ENCODE measurements at regions not wholly inside any gene's neighbourhood (a gene's known extent, or its start where the extent isn't known, plus 50 kb on each side); places are given as distances from the start of the nearest gene placed in this dataset.
A peak's percentile ranks its signal among the peaks of the same experiment; 100 is the strongest.
"Not testable (repeated sequence)": the region's sequence is repeated elsewhere in the genome, so short reads cannot be mapped to it uniquely, and the experiment has no call there.

DNA sequence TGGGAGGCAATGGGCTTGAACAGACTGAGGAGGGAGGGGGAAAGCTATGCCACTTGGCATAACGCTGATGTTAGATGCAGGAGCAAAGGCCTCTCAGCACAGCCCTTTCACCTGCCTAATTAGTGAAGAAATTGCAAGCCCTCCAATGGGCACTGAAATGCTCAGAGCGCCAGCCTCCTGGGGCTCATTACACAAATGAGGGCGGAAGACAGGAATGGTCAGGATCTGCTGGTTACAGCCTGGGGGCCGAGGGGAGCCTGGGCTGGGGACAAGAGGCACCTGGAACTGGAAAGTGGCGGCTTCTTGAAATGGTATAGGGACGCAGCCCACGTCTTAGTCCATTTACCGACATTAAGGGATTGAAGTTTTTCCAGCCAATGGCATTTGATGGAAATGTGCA is 50.2 kb upstream of the PLET1 start:
- DNase-seq = no peak

DNA sequence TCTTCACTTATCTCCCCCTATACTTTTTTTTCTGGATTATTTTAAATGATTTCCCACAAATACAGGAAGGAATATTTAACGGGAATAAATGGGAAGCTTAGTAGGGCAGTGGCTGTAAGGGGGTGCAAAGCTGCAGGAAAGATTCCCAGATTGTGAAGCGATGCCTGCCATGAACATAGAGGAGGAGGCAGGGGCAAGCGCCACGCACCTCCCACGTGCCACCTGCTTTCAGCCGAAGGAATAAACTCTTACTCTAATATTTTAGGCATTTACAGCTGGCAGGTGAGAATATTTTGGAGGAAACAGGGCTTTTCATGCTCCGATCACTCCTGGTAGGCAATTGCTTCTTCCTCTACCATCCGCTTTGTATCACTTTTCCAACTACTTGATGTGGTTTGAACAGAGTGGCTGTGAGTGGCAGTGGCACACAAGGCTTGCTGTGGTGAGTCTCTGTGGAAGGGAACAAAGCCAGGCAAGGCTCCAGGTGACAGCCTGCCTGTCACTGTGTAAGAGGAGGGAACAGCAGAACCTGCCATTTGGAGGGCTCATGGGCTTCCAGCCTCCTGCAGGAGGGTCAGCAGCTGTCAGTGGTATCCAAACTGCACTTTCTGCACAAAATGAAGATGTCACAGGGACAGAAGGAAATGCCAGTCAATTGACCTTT is 54.5 kb upstream of the PLET1 start:
- DNase-seq = no peak

DNA sequence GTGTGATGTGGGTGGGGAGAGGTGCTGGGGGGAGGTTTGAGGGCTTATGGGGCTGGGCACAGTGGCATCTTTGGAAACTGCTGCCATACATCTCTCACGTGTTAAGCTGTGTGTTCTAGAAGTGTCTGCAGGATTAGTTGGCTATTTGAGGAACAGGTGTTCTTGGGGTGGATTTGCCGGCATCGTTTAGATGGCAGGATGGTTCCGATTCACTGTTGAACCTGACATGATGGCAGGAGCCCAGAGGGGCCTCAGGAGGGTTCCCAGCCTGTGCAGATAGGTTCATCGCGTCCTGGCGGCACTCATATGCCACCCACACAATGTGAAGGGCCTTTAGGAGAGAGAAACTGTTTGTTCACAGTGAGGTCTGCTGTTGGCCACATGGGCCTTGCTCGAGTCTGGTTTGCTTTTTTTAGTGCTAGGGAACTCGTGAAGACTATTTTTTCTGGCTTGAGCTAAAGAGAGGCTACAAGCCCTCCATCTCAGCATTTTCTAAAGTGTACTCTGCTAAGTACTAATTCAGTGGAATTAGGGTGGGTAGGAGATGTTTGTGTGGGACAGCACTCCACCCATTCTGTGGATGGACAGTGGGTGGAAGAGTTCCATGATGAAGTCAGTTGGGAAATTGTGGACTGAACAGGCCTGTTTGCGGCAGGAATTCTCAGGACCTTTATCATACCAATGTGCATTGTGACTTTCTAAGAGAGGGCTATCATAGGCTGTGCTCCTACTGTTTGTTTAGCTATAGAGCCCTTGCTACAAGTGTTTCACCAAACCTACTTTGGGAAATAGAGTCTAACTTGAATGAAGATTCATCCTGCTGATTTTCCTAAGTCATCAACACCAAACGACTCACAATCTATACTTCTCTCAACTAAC is 55.4 kb upstream of the PLET1 start:
- DNase-seq = no peak

DNA sequence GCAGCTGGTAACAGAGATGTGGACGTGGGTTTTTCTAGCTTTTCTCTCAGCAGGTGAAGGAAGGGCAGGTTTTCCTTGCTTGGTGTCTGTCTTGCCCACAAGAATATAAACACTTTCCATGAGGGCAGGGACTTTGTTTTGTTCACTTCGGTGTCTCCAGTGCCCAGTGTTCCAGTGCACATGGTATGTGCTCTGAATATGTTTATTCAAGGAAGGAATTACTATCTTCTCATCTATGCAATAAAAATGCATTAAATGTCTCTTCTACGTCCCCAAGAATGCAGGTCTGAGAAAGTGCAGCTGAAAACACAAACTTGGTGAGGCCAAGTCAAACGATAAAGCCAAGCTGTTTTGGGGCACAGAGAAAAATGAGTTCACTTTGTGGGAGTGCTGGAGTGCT is 56.3 kb upstream of the PLET1 start:
- no peak for DNase-seq

DNA sequence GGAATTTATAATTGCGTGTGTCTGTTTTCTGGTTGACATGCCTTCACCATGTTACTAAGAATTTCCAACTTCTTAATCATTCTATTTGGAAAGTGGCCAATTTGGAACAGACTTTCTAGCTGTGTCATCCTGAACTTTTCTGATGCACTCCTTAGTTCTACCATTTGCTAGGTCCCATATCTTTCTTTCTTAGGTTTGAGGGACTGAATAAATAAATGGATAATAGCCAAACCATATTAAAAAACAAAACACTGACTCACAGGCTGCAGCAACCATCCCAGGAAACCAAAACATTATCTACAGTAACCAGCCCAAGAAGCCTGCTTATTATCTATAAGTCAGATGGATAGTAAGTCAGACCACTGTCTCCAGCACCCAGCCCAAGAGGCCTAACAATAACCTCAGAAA is 57.5 kb upstream of the PLET1 start:
- peak; percentile 21 to 91 (median 38) for DNase-seq

DNA sequence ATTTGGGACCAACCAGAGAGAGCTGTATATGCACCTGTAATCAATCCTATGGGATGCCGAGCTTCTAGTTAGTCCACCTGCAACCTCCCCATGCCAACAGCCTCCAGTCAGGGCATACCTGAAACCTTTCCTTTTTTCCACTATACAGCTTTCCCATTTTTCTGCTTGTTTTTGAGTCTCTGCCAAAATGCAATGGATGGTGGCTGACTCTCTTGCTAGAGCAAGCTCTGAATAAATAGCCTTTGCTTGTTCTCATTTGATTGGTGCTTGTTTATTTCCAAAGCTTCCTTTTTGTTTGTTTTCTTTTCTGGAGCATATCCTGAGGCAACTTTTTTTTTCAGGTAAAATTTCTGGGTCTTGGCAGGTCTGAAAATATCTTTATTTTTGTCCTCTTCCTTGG is 58.0 kb upstream of the PLET1 start:
- no peak for DNase-seq

DNA sequence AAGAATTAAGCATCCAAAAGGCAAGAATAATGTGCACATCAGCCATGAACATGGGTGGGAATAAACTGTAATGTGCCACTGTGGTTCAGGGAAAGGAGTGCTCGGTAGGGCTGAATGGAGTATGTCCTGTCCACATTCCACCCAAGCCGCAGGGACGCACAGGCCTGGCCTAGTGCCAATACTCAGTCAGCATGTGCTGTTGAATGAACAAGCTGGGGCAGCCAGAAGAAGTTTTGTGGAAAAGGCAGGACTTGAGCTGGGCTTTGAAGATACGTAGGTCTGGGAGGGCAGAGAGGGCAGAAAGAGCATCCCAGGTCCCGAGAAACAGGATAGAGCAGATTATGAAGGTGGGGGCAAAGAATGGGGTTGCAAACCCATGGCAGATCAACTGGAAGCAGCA is 60.0 kb upstream of the PLET1 start:
- DNase-seq = peak; percentile 40 to 78 (median 53)

DNA sequence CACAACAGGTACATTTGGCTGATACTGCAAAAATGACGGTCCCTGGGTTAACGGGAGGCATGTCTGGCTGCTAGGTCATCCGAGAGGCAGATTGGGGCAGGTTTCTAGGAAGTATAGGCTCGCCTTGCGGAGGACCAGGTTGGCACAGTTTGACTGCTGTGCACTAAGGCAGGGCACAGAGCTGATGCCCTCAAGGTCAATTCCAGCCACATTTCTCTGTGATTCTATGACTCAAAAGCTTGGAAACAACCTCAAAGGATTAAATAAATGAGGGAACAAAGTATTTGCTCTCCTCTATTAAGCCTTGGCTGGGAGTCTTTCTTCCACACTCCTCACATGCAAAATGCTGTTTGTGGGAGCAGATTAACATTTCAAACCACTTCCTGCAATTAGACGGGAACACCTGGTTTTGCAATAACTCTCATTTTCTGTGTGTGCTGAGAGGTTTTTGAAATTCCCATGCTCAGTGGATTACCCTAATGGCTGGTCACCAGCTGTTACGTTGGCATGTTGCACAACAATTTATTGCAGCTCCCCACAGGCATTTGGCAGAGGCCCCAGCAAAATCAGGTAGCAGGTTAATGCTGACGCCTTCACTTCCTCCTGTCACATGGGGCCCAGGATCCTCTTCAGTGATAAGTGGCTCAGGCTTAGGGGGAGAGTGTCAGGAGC is 61.0 kb upstream of the PLET1 start:
- peak; percentile 16 to 48 (median 28) for DNase-seq

DNA sequence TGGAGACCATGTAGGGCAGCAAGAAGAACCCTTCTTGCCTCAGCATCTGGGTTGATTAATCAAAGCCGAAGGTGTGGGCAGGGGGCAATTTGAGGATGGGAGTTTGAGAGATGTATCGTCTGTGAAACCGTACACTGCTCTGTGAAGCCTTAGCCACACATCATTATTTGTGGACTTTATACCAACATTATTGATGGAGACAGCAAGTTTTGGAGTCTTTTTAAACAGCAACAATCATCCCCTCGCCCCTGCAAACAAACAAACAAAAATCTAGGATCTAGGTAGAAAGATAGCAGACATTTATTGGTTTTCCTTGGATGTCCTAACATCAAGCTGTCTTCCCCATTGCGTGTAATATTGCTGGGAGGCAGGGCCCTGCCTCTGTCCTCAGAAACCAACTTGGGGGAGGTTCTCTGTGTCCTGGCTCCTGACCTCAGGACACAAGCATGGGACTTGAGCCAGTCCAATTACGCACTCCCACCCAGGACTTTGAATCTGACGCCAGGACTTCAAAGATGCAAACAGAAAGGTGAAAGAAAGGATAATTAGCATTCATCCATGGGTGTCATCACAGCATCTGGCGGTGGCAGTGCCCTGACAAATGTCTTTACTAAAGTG is 61.6 kb upstream of the PLET1 start:
- DNase-seq = no peak

DNA sequence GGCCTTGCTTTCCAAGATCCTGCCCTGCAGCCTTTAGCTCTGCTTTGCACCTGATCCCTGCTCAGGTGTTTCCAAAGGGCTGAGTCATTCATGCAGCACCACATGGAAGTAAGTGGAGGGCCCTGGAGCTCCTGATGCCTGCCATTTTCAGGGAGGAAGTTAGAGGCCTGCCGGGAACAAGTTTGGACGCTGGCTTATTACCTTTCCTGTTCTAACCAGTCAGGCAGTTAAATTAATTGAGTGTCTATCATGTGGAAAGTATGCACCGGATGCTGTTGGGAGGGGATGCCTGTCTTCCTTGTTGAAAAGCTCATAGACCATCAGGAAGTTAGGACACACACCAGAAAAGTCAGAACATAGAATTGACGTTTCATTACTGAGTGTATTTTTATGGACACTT is 73.7 kb upstream of the PLET1 start:
- no peak for DNase-seq

DNA sequence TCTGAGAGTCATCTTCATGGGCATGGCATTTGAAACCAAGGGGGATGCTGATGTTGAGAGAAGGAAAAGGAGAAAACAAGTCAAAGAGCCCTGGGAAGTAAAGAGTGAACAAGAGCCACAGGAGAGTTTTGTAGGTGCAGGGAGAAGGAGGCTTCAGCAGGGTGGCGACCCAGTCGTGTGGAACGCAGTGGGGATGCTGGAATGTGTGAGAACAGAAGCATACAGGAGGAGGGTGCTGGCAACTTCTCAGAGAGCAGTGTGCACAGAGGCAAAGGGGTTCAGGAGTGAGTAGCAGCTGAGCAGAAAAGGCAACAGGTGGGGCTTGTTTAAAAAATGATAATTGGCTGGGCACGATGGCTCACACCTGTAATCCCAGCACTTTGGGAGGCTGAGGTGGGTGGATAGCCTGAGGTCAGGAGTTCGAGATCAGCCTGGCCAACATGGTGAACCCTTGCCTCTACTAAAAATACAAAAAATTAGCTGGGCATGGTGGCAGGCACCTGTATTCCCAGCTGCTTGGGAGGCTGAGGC is 75.8 kb upstream of the PLET1 start:
- DNase-seq = no peak

DNA sequence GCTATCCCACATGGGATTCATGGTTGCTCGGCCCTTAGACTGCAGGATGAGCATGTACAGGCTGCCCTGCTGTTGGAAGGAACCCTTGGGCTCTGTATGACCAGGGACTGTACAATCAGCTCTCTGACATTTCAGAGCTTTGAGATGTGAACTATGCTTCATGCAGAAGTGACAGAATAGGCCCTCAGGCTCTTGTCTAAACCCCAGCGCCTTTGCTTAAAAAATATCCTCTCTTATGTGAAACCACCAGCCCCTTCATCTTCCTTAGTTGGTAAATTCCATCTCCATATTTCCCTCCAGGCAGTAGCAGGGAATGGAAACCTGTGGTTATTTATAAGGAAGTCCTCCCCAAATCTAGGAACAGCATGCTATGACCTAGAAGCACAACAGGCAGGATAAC is 78.9 kb upstream of the PLET1 start:
- no peak for DNase-seq

DNA sequence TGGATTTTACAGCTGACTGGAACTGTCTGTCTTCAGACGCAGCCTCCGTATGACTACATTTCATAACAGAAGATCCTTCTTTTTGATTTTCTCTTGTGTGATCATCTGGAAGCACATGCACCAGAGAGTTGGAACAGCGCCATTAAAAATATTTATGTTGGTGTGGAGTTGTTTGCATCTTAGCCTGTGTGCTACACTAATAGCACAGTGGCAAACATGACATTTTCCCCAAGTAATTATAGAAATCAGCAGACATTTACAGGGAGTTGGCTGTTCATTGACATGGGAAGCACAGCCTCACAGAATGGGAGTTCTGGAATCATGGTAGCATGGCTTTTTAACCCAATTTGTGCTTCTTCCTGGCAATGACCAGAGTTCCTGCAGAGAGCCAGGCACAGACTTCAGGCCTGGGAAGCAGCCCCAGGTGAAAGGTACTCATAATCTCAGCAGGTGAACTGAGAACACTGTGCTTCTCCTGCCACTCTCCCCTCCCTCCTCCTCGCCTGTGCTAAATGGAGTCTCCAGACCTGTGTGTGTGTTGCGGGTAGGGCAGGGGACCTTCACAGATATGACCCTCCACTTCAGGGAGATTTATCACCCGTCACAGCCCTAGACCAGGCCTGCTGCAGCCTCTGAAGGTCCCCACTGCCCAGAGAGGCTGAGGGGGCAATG is 82.8 kb upstream of the PLET1 start:
- no peak for DNase-seq

DNA sequence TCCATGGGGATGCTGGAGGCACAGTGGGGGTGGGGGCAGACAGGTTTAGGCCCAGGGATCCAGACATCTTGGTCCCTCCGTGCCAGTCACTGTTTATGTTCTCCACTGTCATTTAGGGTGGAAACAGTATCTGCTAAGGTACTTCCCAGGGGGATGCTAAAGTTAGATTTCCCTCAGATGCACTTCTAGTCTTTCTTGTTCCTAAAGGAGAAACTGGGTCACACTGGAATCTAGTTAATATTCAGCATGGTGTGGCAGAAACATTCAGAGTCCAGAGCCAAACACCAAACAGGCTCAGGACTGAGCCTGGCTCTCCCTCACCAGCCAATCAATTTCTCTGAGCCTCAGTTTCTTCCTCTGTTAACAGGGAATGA is 83.4 kb upstream of the PLET1 start:
- DNase-seq = no peak

DNA sequence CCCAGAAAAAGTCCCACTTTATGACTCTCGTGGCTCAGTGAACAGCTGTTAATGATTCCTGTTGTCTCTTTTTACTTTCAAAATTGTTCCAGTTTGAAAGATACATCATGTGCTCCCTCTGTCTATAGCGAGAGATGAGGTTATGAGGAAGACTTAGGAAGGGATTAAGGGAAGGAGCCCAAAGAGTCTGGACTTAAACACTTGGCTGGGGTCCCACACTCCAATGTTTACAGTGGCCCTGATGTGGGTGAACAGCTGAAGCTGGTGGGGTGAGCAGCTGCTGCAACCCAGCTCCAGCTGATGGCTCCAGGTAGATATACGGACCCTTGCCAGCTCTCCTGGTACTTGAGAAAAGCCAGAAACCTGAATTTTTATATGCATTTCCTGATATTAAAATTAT is 84.5 kb upstream of the PLET1 start:
- peak; percentile 6 to 18 (median 8) for DNase-seq

DNA sequence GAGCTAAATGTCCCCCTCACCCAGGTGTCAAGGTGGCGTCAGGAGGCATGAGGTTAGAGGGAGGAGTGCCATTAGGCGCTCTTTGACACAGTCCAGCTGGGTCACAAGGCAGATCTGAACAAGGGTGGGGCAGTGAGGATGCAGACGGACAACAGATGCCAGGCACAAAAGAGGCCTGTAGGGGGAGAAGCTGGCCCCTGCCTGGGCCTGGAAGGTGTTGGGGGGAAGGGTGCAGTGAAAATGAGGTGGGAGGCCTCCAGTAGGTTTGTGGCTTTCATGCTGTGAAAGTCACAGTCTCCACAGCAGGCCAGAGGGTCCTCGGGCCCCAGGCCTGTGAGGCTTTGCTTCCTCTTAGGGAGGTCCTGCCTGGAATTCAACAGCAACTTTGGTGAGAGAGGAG is 85.0 kb upstream of the PLET1 start:
- DNase-seq = no peak

DNA sequence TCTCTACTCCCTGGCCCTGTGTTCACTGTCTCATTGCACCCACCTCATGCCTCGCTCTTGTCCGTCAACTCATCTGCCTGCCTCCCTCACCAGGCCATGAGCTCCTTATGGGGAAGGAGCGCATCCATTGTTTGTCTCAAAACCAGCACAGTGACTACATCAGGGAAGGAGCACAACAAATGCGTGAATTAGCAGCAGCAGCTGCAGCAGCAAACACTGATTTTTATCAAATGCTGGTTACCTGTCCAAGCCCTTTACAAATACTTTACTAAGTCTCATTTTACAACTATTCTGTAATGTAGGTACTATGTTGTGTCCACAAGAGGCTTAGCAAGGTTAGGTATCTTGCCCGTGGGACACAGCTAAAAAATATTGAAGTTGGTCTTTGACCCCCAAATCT is 85.9 kb upstream of the PLET1 start:
- no peak for DNase-seq

DNA sequence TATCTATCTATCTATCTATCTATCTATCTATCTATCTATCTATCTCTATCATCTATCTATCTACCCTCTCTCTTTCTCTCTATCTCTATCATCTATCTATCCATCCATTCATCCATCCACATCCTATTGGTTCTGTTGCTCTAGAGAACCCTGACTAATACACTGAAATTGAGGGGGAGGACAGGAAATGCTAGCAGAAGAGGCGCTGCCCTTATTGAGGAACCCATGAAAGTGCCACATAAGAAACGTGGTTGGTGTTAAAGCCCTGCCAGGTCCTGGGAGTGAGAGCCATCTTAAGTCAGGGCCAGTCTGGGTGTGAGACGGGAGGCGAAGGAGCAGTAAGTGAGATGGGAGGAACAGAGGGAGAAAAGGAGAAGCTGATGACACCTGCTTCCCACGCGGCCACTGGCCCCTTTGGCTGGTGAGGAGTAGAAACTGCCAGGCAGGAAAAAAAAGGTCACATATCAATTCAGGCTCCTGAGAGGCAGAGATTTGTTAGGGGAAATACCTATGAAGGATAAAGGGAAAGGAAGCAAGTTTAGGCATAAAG is 87.9 kb upstream of the PLET1 start:
- no peak for DNase-seq

DNA sequence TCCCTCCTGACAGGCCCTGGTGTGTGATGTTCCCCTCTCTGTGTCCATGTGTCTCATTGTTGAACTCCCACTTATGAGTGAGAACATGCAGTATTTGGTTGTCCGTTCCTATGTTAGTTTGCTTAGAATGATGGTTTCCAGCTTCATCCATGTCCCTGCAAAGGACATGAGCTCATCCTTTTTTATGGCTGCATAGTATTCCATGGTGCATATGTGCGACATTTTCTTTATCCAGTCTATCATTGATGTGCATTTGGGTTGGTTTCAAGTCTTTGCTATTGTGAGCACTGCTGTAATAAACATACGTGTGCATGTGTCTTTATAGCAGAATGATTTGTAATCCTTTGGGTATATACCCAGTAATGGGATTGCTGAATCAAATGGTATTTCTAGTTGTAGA is 90.8 kb upstream of the PLET1 start:
- not testable (repeated sequence) for DNase-seq

DNA sequence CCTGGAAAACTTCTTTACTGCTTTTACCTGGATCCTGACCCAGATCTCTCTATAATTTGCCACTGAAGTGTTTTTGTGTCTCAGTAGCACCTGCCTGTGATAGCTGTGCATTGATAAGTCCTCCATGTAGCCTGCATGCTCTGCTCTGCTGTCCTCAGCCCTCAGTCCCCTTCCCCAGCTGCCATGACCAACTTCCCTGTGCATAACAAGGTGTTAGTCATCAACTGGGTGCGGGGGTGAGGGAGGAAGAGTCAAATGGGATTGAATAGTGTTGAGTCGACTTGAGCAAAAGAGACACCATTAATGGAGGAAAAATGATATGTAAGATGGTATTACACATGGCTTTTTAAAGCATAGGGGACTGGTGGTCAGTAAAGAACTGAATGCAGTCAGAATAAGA is 92.2 kb upstream of the PLET1 start:
- no peak for DNase-seq

DNA sequence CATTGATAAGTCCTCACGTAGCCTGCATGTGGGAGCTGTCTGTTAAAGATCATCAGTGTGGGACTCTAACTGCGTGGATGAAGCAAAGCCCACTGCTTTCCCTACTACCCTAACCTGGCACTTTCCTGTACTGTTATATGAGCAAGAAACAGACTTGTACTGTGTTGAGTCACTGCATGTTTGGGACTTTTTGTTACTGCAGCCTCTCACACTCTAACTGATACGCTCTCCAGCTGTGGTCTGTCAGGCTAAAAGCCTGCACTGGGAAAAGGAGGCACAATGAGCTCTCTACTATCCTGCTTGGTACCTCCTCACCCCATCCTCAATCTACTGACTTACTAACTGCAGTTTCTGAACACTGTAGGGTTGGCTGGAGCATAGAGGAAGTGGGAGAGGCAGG is 93.7 kb upstream of the PLET1 start:
- DNase-seq = no peak

Data from muscle of back (tissue), 3 donors.